CD4-positive, alpha-beta T cell treated with Interleukin-4 for 4 hours (primary cell): ENCODE measurements at regions not wholly inside any gene's neighbourhood (a gene's known extent, or its start where the extent isn't known, plus 50 kb on each side); places are given as distances from the start of the nearest gene placed in this dataset.
"Not testable (repeated sequence)": the region's sequence is repeated elsewhere in the genome, so short reads cannot be mapped to it uniquely, and the experiment has no call there.

Source experiments
- DNase-seq: peaks from one replicate; pipeline ENCODE4 v3.0.0-alpha.2; 2020

DNA sequence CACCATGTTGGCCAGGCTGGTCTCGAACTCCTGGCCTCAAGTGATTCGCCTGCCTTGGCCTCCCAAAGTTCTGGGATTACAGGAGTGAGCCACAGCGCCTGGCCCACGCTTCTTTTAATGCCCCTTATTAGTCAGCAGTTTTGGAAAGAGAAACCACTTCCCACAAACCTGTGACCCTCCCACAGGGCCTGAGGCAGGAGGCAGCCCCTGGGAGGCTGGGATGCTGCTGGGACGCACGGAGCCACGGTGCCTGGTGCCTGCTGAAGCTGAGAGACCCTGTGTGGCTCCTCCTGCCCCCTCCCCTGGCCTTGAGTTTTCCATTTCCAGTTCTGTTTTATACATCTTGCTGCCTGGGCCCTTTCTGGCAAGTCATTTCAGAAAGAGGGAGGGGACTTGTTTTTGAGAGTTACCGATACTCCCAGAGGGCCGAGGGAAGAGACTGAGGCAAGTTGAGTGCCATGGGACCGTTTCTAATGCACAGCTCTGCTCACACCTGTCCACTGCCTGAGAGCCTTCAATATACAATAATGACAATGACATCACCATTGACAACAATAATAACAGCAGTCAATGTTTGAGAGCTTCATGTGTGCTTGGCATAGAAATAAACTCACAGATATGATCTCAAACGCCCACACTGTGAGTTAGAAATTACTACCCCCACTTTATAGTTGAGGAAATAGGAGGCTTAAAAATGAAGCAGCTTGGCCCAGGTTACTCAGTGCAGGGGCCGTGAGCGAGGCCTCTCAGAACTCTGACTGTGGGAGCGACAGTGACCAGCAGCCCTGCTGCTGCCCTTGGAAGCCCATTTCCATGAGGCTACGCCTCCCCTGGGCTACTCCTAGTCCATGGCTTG, 78.1 kb upstream of the YWHAQ start:
- DNase-seq: peak; percentile 36

DNA sequence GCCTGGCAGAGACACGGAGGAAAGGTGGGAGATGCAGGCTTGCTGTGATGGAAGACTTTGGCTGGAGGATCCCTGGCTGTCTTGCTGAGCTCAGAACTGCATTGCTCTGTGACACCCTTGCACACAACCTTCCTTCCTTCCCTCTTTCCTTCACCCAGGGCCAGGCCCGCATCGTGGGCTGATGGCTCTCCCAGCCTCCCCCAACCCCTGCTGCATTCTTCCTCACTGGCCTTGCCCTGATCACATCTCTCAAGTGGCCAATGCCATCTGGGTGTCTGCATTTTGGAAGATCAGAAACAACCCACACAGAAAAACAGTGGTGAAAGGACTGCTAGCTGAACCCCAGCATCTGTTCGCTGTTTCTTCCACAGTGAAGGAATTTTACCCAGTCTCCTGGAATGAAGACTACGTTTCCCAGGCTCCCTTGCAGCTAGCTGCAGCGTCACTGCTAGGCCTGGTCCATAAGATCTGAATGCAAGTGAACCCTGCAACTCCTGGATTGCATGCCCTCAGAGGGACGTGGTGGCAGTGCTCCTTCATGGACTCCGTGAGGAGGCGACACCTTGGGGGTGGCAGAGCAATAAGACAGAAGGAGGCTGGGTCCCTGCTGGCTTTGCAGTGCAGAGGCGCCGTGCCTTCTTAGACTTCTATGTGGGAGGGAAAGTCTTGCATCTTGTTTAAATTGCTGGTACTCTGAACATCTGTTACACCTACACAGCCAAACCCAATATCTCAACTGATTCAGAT, 78.9 kb upstream of the YWHAQ start:
- no peak for DNase-seq

DNA sequence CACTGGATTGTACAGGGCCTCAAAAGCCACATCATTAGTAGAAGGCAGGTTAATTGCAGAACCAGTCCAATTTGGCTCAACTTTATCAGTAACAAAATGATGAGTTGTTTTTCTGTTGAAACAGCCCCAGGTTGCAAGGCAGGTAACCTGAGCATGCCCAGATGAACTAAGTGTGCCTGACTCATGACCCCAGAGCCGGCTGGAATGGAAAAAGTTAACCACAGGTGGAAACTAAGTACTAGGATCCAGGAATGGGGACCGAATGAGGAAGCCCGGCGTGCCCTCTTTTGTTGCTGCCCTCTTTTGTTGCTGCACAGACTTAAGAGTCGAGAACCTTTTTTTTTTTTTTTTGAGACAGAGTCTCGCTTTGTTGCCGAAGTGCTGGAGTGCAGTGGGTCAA, 79.5 kb upstream of the YWHAQ start:
- no peak for DNase-seq

DNA sequence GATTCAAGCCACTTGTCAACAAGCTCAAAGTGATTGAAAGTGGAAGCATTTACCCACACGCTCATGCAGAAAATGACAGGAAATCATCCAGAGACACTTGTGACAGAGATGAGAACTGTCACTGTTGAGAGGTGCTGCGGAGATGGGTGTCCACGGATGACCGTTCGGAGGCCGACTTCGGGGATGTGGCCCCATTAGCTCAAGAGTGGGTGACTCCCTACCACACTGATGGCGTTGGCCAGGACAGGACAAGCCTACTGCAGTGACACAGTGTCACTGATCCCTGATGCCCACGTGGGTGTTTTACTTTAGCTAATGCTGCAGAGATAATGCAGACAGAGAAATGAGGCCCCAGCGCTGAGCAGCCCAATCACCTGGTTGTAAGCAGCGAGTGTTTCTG, 81.5 kb upstream of the YWHAQ start:
- peak; percentile 35 for DNase-seq

DNA sequence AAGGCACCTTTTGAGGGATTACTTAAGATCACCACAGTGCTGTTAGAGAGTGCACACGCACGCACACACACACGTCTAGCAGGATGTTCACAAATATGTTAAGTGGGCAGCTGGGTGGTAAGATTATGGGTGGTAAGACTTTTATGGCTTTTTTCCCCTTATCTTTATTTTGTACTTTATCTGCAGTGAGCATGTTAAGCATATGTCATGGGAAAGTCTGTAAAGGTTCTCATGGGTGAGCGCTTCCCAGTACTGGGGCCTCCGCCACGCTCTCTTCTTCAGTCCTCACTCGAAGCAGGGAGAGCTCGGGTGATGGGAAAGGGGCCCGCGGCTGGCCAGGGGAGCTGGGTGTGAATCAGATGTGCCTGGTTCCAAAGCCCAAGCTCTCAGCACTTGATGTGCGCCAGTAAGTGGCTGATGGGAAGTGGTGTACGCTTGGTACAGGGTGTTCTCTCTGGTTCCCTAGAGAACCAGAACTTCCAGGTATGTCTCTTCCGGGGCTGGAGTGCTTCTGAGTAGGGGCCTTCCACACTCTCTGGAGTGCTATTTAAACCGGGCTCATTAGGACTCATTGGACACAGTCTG, 83.9 kb upstream of the YWHAQ start:
- DNase-seq: no peak

DNA sequence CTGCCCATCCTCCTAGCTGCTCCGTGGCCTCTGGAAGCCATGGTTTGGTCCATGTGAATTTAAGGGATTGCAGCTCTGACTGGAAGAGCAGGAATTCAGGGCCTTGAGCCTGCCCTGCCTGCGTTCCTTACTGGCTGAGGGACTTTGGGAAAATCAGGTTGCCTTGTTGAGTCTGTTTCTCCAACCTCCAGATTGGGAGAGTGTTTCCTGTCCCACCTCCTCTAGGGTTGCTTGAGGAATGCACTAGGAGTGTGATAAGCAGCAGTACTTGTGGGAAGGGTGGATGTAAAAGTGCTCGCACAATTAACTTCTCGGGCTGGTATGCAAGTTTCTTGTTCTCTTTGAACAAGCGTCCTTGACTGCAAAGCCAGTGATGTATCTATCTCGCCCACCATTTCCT, 84.4 kb upstream of the YWHAQ start:
- no peak for DNase-seq

DNA sequence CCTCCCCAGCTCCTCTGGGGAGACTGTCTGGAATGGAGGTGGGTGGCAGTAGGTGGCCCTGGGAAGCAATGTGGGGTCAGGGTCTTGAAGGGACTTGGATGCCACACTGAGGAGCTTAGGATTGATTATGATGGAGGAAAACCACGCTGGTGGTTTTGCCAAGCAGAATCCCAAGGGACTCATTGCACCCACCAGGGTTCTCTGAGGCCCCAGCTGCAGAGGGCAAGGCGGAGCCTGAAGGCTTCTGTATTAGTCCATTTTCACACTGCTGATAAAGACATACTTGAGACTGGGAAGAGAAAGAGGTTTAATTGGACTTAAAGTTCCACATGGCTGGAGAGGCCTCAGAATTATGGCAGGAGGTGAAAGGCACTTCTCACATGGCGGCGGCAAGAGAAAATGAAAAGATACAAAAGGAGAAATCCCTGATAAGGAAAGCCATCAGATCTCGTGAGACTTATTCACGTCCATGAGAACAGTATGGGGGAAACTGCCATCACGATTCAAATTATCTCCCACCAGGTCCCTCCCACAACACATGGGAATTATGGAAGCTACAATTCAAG, 87.2 kb upstream of the YWHAQ start:
- no peak for DNase-seq

DNA sequence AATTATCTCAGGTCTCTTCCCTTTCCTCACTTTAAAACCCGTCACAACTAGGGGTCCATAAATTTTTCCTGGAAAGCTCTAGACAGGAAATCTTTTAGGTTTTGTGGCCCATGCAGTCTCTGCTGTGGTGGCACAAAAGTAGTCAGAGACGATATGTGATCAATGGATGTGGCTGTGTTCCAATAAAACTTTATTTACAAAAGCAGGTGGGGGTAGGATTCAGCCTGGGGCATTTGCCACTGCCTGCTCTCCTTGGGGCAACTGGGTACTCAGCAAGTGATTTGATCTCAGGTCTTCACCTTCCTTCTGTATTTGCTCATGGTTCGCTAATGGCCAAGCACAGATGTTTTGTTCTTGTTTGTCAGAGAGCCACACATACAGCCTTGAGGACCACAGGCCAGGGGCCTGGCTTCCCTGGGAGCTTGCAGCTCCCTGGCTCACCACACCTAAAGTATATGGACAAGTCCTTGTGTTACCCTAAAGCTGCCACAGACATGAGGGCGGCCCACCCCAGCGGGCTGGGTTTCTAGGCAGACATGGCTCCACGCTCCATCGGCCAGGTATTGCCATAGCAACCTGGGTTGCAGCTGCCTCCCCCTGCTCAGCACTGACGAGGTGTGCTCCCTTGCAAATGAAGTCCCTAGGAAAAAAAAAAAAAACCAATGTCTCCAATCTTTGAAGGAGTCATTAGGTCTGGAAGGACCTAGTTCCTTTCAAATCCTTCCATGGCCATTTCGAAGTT, 89.7 kb upstream of the YWHAQ start:
- DNase-seq: no peak

DNA sequence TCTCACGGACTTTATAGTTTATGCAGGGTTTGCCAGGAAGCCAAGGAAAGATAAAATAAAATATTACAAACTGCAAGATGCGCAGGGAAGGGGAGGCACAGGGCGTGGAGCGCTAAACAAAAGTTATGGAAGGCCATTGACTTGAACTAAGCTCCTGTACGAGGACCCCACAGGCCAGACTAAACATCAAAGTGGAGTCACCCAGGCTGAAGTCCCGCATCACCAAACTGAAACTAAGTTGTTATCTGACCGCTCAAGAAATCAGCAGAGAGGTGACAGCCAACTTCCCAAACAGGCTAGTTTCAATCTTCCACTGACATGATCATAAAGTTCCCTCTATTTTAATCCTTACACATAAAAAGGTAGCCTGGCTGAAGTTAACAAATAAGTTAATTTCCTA, 90.5 kb upstream of the YWHAQ start:
- DNase-seq: no peak

DNA sequence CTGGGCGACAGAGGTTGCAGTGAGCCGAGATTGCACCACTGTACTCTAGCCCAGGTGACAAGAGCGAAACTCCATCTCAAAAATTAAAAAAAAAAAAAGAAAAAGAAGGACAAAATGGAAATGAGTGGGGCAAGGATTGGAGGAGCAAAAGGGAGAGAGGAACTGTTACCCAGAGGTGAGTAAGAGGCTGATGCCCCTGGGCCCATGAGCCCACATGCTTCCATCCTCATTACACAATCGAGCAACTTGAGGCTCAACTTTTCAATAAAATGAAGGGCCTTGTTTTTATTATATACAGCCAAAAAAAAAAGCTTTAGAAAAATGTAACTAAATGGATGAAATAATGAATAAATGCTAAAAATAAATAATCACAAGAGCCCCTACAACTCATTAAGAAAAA, 91.7 kb upstream of the YWHAQ start:
- DNase-seq: no peak

DNA sequence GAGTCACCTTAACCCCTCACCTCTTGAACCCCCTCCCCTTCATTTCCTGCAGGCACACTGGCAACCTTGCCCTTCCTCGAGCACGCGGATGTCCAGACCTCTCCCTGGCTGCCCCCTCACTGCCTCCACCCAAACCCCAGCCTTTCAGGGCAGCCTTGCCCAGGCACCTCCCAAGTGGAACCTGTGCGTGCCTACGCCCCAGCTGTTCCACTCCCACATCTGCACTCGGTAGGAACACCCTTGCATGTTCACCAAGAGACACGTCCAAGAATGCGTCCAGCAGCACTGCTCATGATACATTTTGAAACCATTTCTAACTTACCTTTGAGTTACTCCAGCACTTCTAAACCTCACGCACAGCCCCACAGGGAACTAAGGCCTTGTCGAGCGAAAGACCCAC, 93.8 kb upstream of the YWHAQ start:
- DNase-seq: no peak

DNA sequence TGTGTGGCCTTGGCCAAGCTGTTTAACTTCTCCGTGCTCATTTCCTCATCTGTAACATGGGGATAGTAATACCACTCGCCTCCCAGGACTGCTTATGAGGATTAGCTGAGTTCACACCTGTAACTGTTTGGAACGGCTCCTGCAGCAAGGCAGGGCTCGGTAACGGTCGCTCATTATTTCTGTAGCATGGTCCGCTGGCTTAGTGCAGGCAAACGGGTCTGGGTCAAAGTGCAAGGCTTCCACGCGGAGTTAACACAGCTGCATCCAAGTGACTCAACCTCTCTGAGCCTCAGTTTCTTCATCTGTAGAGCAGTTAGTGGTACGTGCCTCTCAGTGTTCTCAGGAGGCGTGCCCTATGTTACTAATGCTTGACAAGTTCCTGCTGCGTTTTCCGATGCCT, 94.3 kb upstream of the YWHAQ start:
- DNase-seq: no peak

DNA sequence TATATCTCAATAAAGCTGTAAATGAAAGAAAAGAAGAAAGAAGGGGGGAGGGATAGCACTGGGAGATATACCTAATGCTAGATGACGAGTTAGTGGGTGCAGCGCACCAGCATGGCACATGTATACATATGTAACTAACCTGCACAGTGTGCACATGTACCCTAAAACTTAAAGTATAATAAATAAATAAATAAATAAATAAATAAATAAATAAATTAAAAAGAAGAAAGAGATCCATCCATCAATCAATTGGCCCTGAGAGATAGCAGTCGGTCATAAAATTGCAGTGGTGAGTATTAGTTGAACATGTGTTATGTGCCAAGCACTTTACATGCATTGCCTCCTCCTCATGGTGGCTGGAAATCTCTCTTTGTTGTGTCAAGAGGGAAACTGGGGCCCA, 95.2 kb upstream of the YWHAQ start:
- DNase-seq: not testable (repeated sequence)

DNA sequence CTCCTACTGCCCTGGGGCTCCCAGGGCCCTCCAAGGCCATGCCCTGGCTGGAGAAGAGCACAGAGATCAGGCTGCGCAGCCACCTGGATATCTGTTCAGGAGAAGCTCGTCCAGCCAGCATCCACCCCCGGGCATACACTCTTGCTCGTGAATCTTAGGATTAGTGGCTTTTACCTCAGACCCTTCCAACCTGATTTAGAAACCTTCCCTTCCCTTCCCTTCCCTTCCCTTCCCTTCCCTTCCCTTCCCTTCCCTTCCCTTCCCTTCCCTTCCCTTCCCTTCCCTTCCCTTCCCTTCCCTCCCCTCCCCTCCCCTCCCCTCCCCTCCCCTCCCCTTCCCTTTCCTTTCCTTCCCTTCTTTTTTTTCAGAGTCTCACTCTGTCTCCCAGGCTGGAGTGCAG, 99.7 kb upstream of the YWHAQ start:
- DNase-seq: not testable (repeated sequence)

DNA sequence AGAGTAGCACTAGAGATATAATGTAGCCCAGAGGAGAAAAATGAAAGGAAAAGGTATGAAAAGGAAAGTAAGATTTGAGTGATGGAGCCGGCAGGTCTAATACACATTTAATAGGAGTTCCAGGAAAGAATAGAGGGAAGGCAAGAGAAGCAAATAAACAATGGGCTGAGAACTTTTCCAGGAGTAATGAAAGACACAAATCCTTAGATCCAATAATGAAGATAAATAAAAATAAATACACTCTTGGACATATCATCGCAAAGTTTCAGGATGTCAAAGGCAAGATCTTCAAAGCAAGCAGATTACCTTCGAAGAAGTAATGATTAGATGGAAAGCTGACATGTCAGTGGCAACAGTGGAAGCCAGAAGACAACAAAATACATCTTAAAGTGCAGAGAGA, 102.0 kb upstream of the YWHAQ start:
- no peak for DNase-seq

DNA sequence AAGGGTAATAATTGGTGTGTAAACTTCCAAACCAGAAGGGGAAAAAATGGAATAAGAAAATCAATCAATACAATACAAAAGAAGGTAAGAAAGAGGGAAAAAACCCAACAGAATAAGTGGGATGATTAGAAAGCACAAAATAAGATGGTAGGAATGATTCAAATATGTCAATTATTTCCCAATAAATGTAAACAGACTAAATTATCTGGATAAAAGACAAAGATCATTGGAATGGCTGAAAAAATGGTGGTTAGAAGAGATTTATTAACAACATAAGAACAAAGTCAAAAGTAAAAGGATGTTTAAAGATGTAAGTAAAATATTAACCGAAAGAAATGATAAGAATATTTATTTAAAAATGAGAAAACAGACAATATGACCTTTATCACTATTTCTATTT, 103.5 kb upstream of the YWHAQ start:
- no peak for DNase-seq

DNA sequence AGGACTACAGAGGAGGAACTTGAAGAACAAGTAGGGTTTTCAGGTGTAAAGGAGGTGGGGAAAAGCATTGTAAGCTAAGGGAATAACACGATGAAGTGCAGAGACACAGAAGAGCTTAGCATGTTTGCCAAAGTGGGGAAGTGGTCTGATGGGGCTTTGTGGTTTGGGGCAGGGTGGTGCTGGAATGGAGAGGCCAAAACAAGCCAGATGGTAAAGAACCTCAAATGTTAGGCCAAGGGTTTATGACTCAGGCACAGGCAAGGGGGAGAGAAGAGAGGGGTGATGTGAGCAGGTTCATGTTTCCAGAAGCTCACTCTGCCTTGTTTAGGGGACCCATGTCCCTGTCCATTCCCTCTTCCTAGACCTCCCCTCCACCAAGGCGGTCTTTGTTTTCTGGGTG, 104.5 kb upstream of the YWHAQ start:
- peak; percentile 67 for DNase-seq

DNA sequence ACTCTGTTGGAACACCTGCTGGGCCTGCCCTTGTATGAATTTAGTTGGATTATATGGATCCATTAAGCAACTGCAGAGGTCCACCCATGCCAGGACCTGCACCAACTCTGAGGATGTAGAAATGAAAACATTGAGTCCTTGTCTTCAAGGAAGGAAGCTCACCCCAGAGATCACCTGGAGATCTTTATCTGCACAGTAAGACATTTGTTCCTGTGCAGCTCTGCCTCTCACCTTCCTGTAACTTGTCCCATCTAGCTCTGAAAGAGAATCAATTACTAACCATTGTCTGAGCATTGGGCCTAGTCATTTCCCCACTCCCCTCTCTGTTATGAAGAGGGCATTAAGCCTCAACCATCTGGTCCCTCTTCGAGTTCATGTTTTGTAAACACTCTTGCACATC, 105.2 kb upstream of the YWHAQ start:
- peak; percentile 66 for DNase-seq

DNA sequence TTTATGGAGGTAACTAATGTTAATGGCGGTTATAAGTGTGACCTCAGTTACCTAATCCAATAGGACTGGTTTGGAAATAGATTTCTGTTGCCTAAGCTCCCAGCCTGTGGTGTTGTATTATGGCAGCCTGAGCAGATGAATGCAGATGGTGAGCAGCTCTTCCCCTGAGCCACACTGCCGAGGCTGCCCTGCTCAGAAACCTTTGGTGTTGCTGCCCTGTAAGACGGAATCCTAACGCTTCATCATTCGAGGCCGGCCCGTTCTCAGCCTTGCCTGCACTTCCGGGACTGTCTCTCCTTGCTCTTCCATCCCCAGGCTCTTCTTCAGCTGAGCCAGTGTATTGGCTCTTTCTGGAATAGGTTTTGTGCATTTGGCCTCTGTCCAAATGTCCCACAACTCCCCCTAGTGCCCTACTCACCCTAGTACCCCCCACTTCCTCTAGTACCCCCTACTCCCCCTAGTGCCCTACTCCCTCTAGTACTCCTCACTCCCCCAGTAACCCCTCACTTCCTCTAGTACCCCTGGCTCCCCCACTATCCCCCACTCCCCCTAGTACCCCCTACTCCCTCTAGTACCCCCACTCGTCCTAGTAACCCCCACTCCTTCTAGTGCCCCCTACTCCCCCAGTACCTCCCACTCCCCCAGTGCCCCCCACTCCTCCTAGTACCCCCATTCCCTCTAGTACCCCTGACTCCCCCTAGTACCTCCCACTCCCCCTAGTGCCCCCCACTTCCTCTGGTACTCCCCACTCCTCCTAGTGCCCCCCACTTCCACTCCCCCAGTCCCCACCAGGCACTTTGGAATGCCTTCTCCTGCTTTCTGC, 106.0 kb upstream of the TAF1B start:
- no peak for DNase-seq

DNA sequence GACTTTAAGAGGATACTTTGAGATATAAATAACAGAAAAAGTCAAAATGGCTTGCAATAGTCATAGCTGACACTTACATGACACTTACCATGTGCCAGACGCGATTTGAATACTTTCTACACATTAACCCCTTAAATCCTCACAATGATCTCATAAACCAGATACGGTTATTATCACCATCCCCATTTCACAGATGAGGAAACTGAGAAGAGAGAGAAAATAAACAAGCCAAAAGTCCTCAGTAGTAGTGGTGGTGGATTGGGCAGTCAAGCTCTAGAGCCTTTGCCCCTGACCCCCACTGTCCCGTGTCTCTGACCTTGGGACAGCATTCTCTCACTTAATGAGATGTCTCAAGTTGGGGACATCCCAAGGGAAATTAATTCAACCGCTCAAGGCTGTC, 105.2 kb upstream of the TAF1B start:
- DNase-seq: no peak

DNA sequence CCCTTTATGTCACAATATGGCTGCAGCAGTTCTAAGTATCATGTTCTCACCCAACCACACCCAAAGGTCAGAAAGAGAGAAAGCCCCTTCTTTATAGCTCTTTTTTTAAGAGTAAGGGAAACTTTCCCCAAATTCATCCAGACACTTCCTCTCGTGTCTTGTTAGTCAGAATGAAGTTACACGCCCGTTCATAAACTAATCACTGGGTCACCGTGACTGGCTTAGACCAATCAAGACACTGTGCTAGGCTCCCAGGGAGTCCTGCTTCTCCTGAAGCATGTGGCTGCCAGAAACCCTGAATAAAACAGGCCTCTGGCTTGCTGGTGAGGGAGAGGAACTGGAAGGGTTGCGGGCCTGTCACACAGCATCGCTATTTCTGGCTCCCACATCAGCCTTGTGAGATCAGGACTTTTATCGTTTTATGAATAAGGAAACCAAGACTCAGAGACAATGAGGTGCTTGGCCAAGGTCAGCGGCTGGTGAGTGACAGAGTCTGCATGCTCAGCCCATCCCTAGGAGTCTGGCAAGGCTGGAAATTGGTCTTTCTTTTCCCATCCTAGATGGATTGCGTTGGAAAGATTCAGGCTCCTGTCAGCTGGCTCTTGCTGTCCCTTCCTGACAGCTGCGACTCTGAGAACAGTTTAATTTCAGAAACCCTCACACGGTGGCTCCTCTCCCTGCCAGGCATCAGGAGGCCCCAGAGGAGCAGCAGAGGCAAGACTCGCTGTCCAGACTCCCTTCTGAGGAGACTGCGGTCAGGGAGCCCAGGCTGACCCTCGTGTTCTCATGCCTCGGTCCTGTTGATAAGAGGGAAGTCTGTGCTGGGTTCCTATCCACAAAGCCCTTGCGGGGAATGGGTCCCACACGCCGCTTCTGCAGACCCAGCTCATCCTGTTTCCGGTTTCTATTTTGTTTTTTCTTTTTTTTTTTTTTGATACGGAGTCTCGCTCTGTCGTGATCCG, 104.5 kb upstream of the TAF1B start:
- DNase-seq: peak; percentile 44
